ENCODE measurements at regions not wholly inside any gene's neighbourhood (a gene's known extent, or its start where the extent isn't known, plus 50 kb on each side); places are given as distances from the start of the nearest gene placed in this dataset.
"Not testable (repeated sequence)": the region's sequence is repeated elsewhere in the genome, so short reads cannot be mapped to it uniquely, and the experiment has no call there.

DNA sequence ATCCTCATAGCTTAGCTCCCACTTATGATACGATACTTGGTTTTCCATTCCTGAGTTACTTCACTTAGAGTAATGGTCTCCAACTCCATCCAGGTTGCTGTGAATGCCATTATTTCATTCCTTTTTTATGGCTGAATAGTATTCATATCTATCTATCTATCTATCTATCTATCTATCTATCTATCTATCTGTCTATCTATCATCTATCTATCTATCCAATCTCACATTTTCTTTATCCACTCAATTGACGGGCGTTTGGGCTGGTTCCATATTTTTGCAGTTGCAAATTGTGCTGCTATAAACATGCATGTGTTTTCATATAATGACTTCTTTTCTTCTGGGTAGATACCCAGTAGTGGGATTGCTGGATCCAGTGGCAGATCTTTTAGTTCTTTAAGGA, 65.4 kb upstream of the NXPH1 start:
- TF ChIP-seq POLR2A (IDR thresholded peaks at IDR 0.05); CTCF (IDR thresholded peaks at IDR 0.05 in 8 of 11, conservative IDR thresholded peaks at IDR 0.05 in 3 of 11): not testable (repeated sequence)

Data from spleen (tissue), 7 donors.